HepG2 (cell line): ENCODE measurements at regions not wholly inside any gene's neighbourhood (a gene's known extent, or its start where the extent isn't known, plus 50 kb on each side); places are given as distances from the start of the nearest gene placed in this dataset.

Experiments
- DPF2 ChIP-seq: sonication (generic); formaldehyde crosslinking; IDR thresholded peaks from 2 replicates; pipeline ENCODE4 v1.4.0; 2020; ENCODE audit warnings: mild to moderate bottlenecking, low read depth, missing genetic modification reagents, borderline replicate concordance
- FLYWCH1 ChIP-seq: sonication (generic); formaldehyde crosslinking; IDR thresholded peaks from 2 replicates; pipeline ENCODE4 v1.8.1; 2023; ENCODE audit warnings: mild to moderate bottlenecking, missing genetic modification reagents
- KDM3A ChIP-seq: IDR thresholded peaks from 2 replicates; pipeline ENCODE4 v1.6.1; 2018; ENCODE audit warnings: low read depth, missing compliant biosample characterization
- SIX4 ChIP-seq: sonication (generic); formaldehyde crosslinking; IDR thresholded peaks from 2 replicates; pipeline ENCODE4 v1.4.0; 2020; ENCODE audit warnings: missing genetic modification reagents
- TP53 ChIP-seq: sonication (generic); formaldehyde crosslinking; conservative IDR thresholded peaks from 2 replicates; pipeline ENCODE4 v1.4.0; 2020; ENCODE audit warnings: missing genetic modification reagents
- ZBTB7B ChIP-seq: sonication (generic); formaldehyde crosslinking; IDR thresholded peaks from 2 replicates; pipeline ENCODE4 v1.4.0; 2020; ENCODE audit warnings: missing genetic modification reagents
- ZNF20 ChIP-seq: sonication (generic); formaldehyde crosslinking; IDR thresholded peaks from 2 replicates; pipeline ENCODE4 v1.4.0; 2020; ENCODE audit warnings: mild to moderate bottlenecking, moderate library complexity, missing genetic modification reagents
- ZNF207 ChIP-seq: fragments of 450-650 bp; IDR thresholded peaks from 2 replicates; pipeline ENCODE4 v1.6.1; 2016; ENCODE audit warnings: antibody characterized with exemption, borderline replicate concordance
- ZNF407 ChIP-seq: sonication (generic); formaldehyde crosslinking; IDR thresholded peaks from one replicate; pipeline ENCODE4 v1.5.1; 2020; ENCODE audit warnings: mild to moderate bottlenecking, missing genetic modification reagents; ENCODE audit errors: not compliant biosample characterization
- ZNF460 ChIP-seq: sonication (generic); formaldehyde crosslinking; IDR thresholded peaks from 2 replicates; pipeline ENCODE4 v1.5.1; 2020; ENCODE audit warnings: missing genetic modification reagents, mild to moderate bottlenecking, borderline replicate concordance
- ZNF614 ChIP-seq: IDR thresholded peaks from 2 replicates; pipeline ENCODE4 v1.6.1; 2018; ENCODE audit warnings: missing biosample characterization, missing genetic modification reagents, inconsistent platforms, borderline replicate concordance
- ZNF615 ChIP-seq: sonication (generic); formaldehyde crosslinking; IDR thresholded peaks from 2 replicates; pipeline ENCODE4 v1.5.0; 2020; ENCODE audit warnings: mild to moderate bottlenecking, missing genetic modification reagents, borderline replicate concordance
- ZNF772 ChIP-seq: sonication (generic); formaldehyde crosslinking; IDR thresholded peaks from 2 replicates; pipeline ENCODE4 v1.5.0; 2020; ENCODE audit warnings: mild to moderate bottlenecking, missing genetic modification reagents
- ZSCAN21 ChIP-seq: sonication (generic); formaldehyde crosslinking; IDR thresholded peaks from 2 replicates; pipeline ENCODE4 v1.8.0; 2022; ENCODE audit warnings: mild to moderate bottlenecking, missing genetic modification reagents, moderate library complexity, borderline replicate concordance
- TF ChIP-seq, protein P1 (sequence below): fragments of 450-650 bp; IDR thresholded peaks from 2 replicates; pipeline ENCODE4 v1.6.1; 2017
- TF ChIP-seq, protein P2 (sequence below): sonication (generic); formaldehyde crosslinking; IDR thresholded peaks from 2 replicates; pipeline ENCODE4 v1.4.0; 2020; ENCODE audit warnings: missing genetic modification reagents

DNA sequence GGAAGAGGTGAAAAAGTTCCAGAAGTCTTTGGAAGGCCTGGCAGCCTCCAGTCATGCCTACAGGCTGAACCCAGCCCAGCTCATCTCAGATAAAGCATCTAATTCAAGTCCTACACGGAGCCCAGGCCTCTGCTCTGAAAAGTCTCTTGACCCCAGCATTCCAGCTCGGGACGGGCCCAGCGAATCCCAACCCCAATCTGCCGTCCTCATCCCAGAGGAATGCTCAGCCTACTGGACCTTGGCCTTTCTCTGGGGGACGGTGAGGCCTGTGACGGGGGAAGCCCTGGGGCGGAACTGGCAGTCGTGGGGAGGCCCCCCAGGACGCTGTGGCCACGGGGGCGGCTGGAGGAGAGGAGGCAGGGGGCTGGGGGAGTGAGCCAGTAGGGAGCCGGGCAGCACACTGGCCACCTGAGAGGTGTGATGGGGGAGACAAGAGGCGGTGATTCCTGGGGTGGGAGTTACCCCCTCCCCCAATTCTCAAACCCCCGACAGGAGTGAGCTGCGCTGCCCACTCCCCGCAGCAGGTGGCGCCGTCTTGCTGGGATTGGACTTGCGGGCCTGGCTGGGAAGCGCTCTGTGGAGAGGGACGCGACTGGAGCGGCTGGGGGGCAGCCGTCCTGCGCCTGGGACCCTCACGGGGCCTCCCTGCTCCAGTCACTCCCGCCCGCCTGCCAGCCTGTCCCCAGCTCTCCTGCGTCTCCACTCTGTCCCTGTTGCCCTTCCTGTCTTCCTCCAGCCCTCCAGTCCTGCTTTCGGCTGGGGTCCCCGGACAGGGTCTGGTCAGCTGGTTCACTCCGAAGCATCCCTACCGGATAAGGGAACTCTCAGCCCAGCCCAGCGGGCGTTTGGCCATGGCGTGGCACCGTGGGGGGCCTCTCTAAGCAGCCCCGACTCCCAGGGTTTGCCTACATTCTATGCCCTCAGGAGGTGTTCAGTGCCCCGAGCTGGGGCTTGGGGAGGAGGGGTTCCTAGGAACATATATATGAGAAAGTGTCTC is 182.6 kb upstream of the HAAO start (continued):
- TF ChIP-seq TP53 (CRISPR knock-in tag) (no peak; the same call in none of the 2 replicates), ZNF207 (no peak), ZNF460 (CRISPR knock-in tag) (peak; percentile 60; the same call in 1 of the 2 replicates), ZNF20 (CRISPR knock-in tag) (no peak), FLYWCH1 (CRISPR knock-in tag) (no peak), ZNF772 (CRISPR knock-in tag) (peak; percentile 47; the same call in 1 of the 2 replicates), ZNF615 (CRISPR knock-in tag) (no peak; the same call in 1 of the 2 replicates), KDM3A (CRISPR knock-in tag) (peak; percentile 98), ZBTB7B (CRISPR knock-in tag) (peak; percentile 100), DPF2 (peak; percentile 97), ZNF614 (peak; percentile 91; the same call in 1 of the 2 replicates), ZSCAN21 (CRISPR knock-in tag) (peak; percentile 58; the same call in 1 of the 2 replicates), ZNF407 (peak; percentile 32), SIX4 (CRISPR knock-in tag) (peak; percentile 83)
- TF ChIP-seq, protein P1, sequence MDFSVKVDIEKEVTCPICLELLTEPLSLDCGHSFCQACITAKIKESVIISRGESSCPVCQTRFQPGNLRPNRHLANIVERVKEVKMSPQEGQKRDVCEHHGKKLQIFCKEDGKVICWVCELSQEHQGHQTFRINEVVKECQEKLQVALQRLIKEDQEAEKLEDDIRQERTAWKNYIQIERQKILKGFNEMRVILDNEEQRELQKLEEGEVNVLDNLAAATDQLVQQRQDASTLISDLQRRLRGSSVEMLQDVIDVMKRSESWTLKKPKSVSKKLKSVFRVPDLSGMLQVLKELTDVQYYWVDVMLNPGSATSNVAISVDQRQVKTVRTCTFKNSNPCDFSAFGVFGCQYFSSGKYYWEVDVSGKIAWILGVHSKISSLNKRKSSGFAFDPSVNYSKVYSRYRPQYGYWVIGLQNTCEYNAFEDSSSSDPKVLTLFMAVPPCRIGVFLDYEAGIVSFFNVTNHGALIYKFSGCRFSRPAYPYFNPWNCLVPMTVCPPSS: no peak
- TF ChIP-seq, protein P2, sequence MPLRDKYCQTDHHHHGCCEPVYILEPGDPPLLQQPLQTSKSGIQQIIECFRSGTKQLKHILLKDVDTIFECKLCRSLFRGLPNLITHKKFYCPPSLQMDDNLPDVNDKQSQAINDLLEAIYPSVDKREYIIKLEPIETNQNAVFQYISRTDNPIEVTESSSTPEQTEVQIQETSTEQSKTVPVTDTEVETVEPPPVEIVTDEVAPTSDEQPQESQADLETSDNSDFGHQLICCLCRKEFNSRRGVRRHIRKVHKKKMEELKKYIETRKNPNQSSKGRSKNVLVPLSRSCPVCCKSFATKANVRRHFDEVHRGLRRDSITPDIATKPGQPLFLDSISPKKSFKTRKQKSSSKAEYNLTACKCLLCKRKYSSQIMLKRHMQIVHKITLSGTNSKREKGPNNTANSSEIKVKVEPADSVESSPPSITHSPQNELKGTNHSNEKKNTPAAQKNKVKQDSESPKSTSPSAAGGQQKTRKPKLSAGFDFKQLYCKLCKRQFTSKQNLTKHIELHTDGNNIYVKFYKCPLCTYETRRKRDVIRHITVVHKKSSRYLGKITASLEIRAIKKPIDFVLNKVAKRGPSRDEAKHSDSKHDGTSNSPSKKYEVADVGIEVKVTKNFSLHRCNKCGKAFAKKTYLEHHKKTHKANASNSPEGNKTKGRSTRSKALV (CRISPR knock-in tag): no peak
